Vagina (tissue), 2 donors: ENCODE measurements at regions not wholly inside any gene's neighbourhood (a gene's known extent, or its start where the extent isn't known, plus 50 kb on each side); places are given as distances from the start of the nearest gene placed in this dataset.

ENCODE experiments used
- DNase-seq, 2 donors: peaks; one replicate each; pipeline ENCODE4 v3.0.0-alpha.2; 2017; ENCODE audit errors: extremely low spot score in 2 of 2
- H3K27ac ChIP-seq: fragments of 200-600 bp; sonication (generic); one replicate; pipeline ENCODE4 v1.5.1; 2019
- H3K27me3 ChIP-seq: fragments of 200-600 bp; sonication (generic); one replicate; pipeline ENCODE4 v1.5.1; 2019
- H3K36me3 ChIP-seq, 2 donors: fragments of 200-600 bp; sonication (generic); one replicate each; pipeline ENCODE4 v1.5.1; 2017 to 2019
- H3K4me1 ChIP-seq: fragments of 200-600 bp; sonication (generic); one replicate; pipeline ENCODE4 v1.5.1; 2019
- H3K4me3 ChIP-seq, 2 donors: fragments of 200-600 bp; sonication (generic); 1 replicate in 1 of 2; 2 replicates in 1 of 2; pipeline ENCODE4 v1.5.1; 2016 to 2019
- H3K9me3 ChIP-seq: fragments of 200-600 bp; sonication (generic); one replicate; pipeline ENCODE4 v1.5.1; 2019
- POLR2A ChIP-seq, 2 donors: fragments of 450-650 bp; IDR thresholded peaks; one replicate each; pipeline ENCODE4 v1.6.1; 2017; ENCODE audit warnings: antibody characterized with exemption in 2 of 2, mild to moderate bottlenecking in 2 of 2, moderate library complexity in 2 of 2
- POLR2AphosphoS5 ChIP-seq, 2 donors: sonication (generic); formaldehyde crosslinking; IDR thresholded peaks; one replicate each; pipeline ENCODE4 v1.9.0; 2017; ENCODE audit warnings: antibody characterized with exemption in 2 of 2, mild to moderate bottlenecking in 2 of 2, low read depth in 1 of 2; ENCODE audit not compliant: insufficient read depth in 1 of 2
- intact Hi-C: fragments of 100-400 bp; cut with DNase I; formaldehyde crosslinking; loops from one replicate; pipeline ENCODE4 v1.15.1; 2023
- TF ChIP-seq, protein P1 (sequence below), 3 experiments: fragments of 450-650 bp in 2 of 3; fragments of 200-600 bp in 1 of 3; sonication (generic) in 1 of 3; IDR thresholded peaks; one replicate each; pipeline ENCODE4 v1.5.1; 2017 to 2019; ENCODE audit warnings: antibody characterized with exemption in 3 of 3, mild to moderate bottlenecking in 2 of 3, moderate library complexity in 2 of 3

DNA sequence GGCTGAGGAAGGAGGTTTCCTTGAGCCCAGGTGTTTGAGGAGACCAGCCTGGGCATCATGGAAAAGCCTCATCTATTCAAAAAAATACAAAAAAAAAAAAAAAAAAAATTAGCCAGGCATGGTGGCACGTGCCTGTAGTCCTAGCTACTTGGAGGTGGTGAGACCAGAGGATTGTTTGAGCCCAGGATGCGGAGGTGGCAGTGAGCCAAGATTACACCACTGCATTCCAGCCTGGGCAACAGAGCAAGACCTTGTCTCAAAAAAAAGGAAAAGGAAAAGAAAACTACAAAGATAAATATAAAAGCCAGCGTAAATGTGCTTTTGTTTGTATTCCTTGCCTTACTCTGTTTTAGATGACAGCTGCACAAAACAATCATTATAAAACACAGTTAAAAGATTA is 2249.2 kb upstream of the C9orf72 start:
- TF ChIP-seq, protein P1, sequence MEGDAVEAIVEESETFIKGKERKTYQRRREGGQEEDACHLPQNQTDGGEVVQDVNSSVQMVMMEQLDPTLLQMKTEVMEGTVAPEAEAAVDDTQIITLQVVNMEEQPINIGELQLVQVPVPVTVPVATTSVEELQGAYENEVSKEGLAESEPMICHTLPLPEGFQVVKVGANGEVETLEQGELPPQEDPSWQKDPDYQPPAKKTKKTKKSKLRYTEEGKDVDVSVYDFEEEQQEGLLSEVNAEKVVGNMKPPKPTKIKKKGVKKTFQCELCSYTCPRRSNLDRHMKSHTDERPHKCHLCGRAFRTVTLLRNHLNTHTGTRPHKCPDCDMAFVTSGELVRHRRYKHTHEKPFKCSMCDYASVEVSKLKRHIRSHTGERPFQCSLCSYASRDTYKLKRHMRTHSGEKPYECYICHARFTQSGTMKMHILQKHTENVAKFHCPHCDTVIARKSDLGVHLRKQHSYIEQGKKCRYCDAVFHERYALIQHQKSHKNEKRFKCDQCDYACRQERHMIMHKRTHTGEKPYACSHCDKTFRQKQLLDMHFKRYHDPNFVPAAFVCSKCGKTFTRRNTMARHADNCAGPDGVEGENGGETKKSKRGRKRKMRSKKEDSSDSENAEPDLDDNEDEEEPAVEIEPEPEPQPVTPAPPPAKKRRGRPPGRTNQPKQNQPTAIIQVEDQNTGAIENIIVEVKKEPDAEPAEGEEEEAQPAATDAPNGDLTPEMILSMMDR (IDR thresholded peaks at IDR 0.05), result no peak
- TF ChIP-seq POLR2A (IDR thresholded peaks at IDR 0.05) (no peak), POLR2AphosphoS5 (IDR thresholded peaks at IDR 0.05; ENCODE audit: insufficient read depth in 1 of 2, low read depth in 1 of 2) (no peak)
- no peak overlapping the region for H3K4me3 ChIP-seq

DNA sequence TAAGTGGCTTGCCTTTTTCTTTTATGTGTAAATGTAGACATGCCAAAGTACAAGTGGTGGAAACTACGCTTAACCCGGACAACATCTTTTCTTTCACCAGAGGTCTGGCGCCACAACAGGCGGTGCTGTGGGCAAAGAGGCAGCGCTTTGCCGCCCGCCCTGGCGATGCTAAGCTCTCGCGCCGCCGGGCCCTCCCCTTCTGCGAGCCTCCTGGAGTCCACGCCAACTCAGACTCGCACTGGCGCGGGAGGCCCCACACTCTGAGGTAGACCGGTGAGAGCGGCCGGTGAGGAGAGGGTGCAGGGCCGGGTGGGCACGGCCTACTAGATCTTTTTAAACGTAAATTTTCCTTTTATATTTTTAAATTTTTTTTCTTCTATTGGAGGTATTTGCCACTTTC is 2253.1 kb upstream of the C9orf72 start:
- Histone ChIP-seq H3K4me1 (no peaks in the 10 kb centered on the region), H3K36me3 (no peaks in the 10 kb centered on the region), H3K27ac (no peak overlapping the region), H3K27me3 (no peaks in the 10 kb centered on the region), H3K4me3 (no peak overlapping the region), H3K9me3 (no peaks in the 10 kb centered on the region)
- DNase-seq, result no peak
- intact Hi-C loops, result no loop called here
- no peak for TF ChIP-seq POLR2A (IDR thresholded peaks at IDR 0.05)
- TF ChIP-seq, protein P1 (IDR thresholded peaks at IDR 0.05), result no peak
- TF ChIP-seq POLR2AphosphoS5 (IDR thresholded peaks at IDR 0.05; ENCODE audit: insufficient read depth in 1 of 2, low read depth in 1 of 2), result no peak

More for the DNA sequence above, 2249.2 kb upstream of the C9orf72 start:
- intact Hi-C loops, result no loop called here
- Histone ChIP-seq H3K27ac (no peak overlapping the region), H3K9me3 (no peaks in the 10 kb centered on the region), H3K27me3 (no peaks in the 10 kb centered on the region), H3K4me1 (no peaks in the 10 kb centered on the region), H3K36me3 (no peaks in the 10 kb centered on the region)
- DNase-seq, result no peak

DNA sequence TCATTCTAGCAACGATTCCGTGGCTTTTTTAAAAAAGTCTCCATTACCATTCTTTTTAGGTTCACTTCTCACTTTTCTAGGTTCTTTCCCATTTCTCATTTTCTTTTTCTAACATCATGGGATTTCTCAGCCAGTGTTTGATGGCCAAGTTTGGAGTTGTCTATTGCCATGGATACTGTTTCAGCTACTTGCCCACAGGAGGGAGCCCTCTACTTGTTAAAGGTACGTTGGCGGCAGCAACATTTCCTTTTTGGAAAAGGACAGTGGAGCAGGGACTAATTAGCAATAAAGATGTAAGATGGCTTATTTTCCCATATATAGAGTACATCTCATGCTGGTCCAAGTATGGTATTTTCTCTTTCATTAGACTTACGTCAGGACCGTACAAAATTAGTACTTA is 2257.5 kb upstream of the C9orf72 start:
- Histone ChIP-seq H3K36me3 (no peaks in the 10 kb centered on the region), H3K4me3 (no peak overlapping the region), H3K27ac (no peak overlapping the region), H3K9me3 (no peaks in the 10 kb centered on the region), H3K4me1 (no peaks in the 10 kb centered on the region), H3K27me3 (no peaks in the 10 kb centered on the region)
- intact Hi-C loops, result no loop called here
- DNase-seq, result no peak
- TF ChIP-seq, protein P1 (IDR thresholded peaks at IDR 0.05), result no peak
- TF ChIP-seq POLR2AphosphoS5 (IDR thresholded peaks at IDR 0.05; ENCODE audit: insufficient read depth in 1 of 2, low read depth in 1 of 2) (no peak), POLR2A (IDR thresholded peaks at IDR 0.05) (no peak)

DNA sequence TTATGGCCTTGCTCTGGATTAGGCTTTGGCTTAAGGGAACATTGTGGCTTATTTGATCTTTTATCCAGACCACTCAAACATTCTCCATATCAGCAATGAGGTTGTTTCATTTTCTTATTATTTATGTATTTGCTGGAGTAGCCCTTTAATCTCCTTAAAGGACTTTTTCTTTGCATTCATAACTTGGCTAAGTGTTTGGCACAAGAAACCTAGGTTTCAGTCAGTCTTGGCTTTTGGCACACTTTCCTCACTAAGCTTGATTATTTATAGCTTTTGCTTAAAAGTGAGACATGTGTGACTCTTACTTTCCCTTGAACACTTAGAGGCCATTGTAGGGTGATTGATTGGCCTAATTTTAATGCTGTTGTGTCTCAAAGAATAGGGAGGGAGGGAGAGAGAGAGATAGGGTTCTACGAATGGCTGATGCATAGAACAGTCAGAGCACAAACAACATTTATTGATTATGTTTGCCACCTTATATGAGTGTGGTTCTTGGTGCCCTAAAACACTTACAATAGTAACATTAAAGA is 2265.3 kb upstream of the C9orf72 start:
- no peaks in the 10 kb centered on the region for H3K9me3 ChIP-seq
- no peak for TF ChIP-seq POLR2A (IDR thresholded peaks at IDR 0.05)
- TF ChIP-seq POLR2AphosphoS5 (IDR thresholded peaks at IDR 0.05; ENCODE audit: insufficient read depth in 1 of 2, low read depth in 1 of 2), result no peak
- TF ChIP-seq, protein P1 (IDR thresholded peaks at IDR 0.05), result no peak
- no peak overlapping the region for H3K27ac ChIP-seq
- no peaks in the 10 kb centered on the region for H3K4me1 ChIP-seq
- intact Hi-C loops, result no loop called here
- no peak for DNase-seq
- H3K36me3 ChIP-seq, result no peaks in the 10 kb centered on the region
- H3K4me3 ChIP-seq, result no peak overlapping the region
- H3K27me3 ChIP-seq, result no peaks in the 10 kb centered on the region

DNA sequence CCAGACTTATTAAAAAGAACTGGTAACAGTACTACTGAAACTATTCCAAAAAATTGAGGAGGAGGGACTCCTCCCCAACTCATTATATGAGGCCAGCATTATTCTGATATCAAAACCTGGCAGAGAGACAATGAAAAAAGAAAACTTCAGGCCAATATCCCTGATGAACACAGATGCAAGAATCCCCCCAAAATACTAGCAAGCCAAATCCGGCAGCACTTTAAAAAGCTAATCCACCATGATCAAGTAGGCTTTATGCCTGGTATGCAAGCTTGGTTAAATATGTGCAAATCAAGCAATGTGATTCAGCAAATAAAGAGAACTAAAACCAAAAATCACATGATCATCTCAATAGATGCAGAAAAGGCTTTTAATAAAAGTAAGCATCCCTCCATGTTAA is 2271.0 kb upstream of the C9orf72 start:
- intact Hi-C loops, result no loop called here
- DNase-seq, result no peak
- Histone ChIP-seq H3K36me3 (no peaks in the 10 kb centered on the region), H3K4me1 (no peaks in the 10 kb centered on the region), H3K4me3 (no peak overlapping the region), H3K27ac (no peak overlapping the region), H3K27me3 (no peaks in the 10 kb centered on the region), H3K9me3 (no peaks in the 10 kb centered on the region)
- TF ChIP-seq, protein P1 (IDR thresholded peaks at IDR 0.05), result no peak
- TF ChIP-seq POLR2AphosphoS5 (IDR thresholded peaks at IDR 0.05; ENCODE audit: insufficient read depth in 1 of 2, low read depth in 1 of 2) (no peak), POLR2A (IDR thresholded peaks at IDR 0.05) (no peak)
